ENCODE measurements at regions not wholly inside any gene's neighbourhood (a gene's known extent, or its start where the extent isn't known, plus 50 kb on each side); places are given as distances from the start of the nearest gene placed in this dataset.

- TF ChIP-seq EZH2 (IDR thresholded peaks at IDR 0.05; ENCODE audit: borderline replicate concordance, low read length), result no peak
- TF ChIP-seq CTCF (IDR thresholded peaks at IDR 0.05; ENCODE audit: low read length), result no peak
Observed at GRCh38 chr2:133753665-133754064, 185.4 kb upstream of the NCKAP5 start.
